Loucy (cell line): ENCODE measurements at regions not wholly inside any gene's neighbourhood (a gene's known extent, or its start where the extent isn't known, plus 50 kb on each side); places are given as distances from the start of the nearest gene placed in this dataset.

Source experiments
- EZH2phosphoT487 ChIP-seq: fragments of 200-600 bp; IDR thresholded peaks from 2 replicates; pipeline ENCODE4 v1.6.1; 2018; ENCODE audit warnings: antibody characterized with exemption, mild to moderate bottlenecking, moderate library complexity, borderline replicate concordance
- TF ChIP-seq, protein P1 (sequence below): fragments of 200-600 bp; sonication (generic); conservative IDR thresholded peaks from 2 replicates; pipeline ENCODE4 v1.5.1; 2014; ENCODE audit warnings: mild to moderate bottlenecking, antibody characterized with exemption, low read length

GRCh38 chr13:40428354-40428753, 238.1 kb downstream of the FOXO1 start:
- TF ChIP-seq, protein P1, sequence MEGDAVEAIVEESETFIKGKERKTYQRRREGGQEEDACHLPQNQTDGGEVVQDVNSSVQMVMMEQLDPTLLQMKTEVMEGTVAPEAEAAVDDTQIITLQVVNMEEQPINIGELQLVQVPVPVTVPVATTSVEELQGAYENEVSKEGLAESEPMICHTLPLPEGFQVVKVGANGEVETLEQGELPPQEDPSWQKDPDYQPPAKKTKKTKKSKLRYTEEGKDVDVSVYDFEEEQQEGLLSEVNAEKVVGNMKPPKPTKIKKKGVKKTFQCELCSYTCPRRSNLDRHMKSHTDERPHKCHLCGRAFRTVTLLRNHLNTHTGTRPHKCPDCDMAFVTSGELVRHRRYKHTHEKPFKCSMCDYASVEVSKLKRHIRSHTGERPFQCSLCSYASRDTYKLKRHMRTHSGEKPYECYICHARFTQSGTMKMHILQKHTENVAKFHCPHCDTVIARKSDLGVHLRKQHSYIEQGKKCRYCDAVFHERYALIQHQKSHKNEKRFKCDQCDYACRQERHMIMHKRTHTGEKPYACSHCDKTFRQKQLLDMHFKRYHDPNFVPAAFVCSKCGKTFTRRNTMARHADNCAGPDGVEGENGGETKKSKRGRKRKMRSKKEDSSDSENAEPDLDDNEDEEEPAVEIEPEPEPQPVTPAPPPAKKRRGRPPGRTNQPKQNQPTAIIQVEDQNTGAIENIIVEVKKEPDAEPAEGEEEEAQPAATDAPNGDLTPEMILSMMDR = no peak
- no peak for TF ChIP-seq EZH2phosphoT487
